Activated T-cell treated with anti-CD3 and anti-CD28 coated beads, Interleukin-2, amount 50 U/mL, for 4 hours (primary cell): ENCODE measurements at regions not wholly inside any gene's neighbourhood (a gene's known extent, or its start where the extent isn't known, plus 50 kb on each side); places are given as distances from the start of the nearest gene placed in this dataset.
"Not testable (repeated sequence)": the region's sequence is repeated elsewhere in the genome, so short reads cannot be mapped to it uniquely, and the experiment has no call there.

Experiments
- ATAC-seq, 2 donors: fragments of 200-7000 bp; cut with Tn5 transposase; one replicate each; pipeline ENCODE4 v1.10.0; 2021
- DNase-seq: peaks from one replicate; pipeline ENCODE4 v3.0.0-alpha.2; 2020
- H3K27me3 Mint-ChIP-seq: one replicate; pipeline ENCODE4 v1.8.0; 2021; ENCODE audit warnings: low read depth, mixed read lengths
- H3K36me3 Mint-ChIP-seq: one replicate; pipeline ENCODE4 v1.8.0; 2022; ENCODE audit warnings: mixed read lengths; ENCODE audit not compliant: insufficient read depth
- H3K4me1 Mint-ChIP-seq: one replicate; pipeline ENCODE4 v1.8.0; 2021; ENCODE audit warnings: low read depth, mixed read lengths
- H3K4me3 Mint-ChIP-seq: one replicate; pipeline ENCODE4 v1.8.0; 2021; ENCODE audit warnings: mild to moderate bottlenecking, moderate library complexity, mixed read lengths
- H3K9me3 Mint-ChIP-seq: one replicate; pipeline ENCODE4 v1.8.0; 2021; ENCODE audit warnings: mixed read lengths

GRCh38 chr11:33984682-33985389, 66.7 kb upstream of the CAPRIN1 start:
- H3K4me3 Mint-ChIP-seq = no peak overlapping the region

GRCh38 chr11:33982661-33983060, 68.9 kb upstream of the CAPRIN1 start:
- Mint-ChIP-seq H3K9me3 (no peaks in the 10 kb centered on the region), H3K27me3 (peaks cover 12% of the 10 kb centered on the region), H3K36me3 (no peaks in the 10 kb centered on the region), H3K4me1 (no peaks in the 10 kb centered on the region), H3K4me3 (no peak overlapping the region)
- no peak for ATAC-seq
- no peak for DNase-seq

More at GRCh38 chr11:33984682-33985389, 66.7 kb upstream of the CAPRIN1 start:
- H3K9me3 Mint-ChIP-seq = no peaks in the 10 kb centered on the region
- H3K27me3 Mint-ChIP-seq = peaks cover 10% of the 10 kb centered on the region
- no peaks in the 10 kb centered on the region for H3K4me1 Mint-ChIP-seq
- H3K36me3 Mint-ChIP-seq = no peaks in the 10 kb centered on the region
- ATAC-seq (no peak), DNase-seq (no peak)

GRCh38 chr11:33980897-33981296, 70.6 kb upstream of the CAPRIN1 start:
- ATAC-seq (no peak), DNase-seq (no peak)
- Mint-ChIP-seq H3K9me3 (no peaks in the 10 kb centered on the region), H3K4me3 (no peak overlapping the region), H3K27me3 (peaks cover 9% of the 10 kb centered on the region), H3K36me3 (no peaks in the 10 kb centered on the region), H3K4me1 (no peaks in the 10 kb centered on the region)

GRCh38 chr11:33978376-33978775, 73.2 kb upstream of the CAPRIN1 start:
- Mint-ChIP-seq H3K27me3 (peaks cover 9% of the 10 kb centered on the region), H3K4me3 (no peak overlapping the region), H3K4me1 (no peaks in the 10 kb centered on the region), H3K36me3 (no peaks in the 10 kb centered on the region), H3K9me3 (no peaks in the 10 kb centered on the region)
- DNase-seq (no peak), ATAC-seq (no peak)

GRCh38 chr11:33977676-33978075, 73.9 kb upstream of the CAPRIN1 start:
- DNase-seq = no peak
- peaks cover 9% of the 10 kb centered on the region for H3K27me3 Mint-ChIP-seq
- H3K4me1 Mint-ChIP-seq = no peaks in the 10 kb centered on the region
- ATAC-seq = no peak
- H3K36me3 Mint-ChIP-seq = no peaks in the 10 kb centered on the region
- H3K9me3 Mint-ChIP-seq = no peaks in the 10 kb centered on the region
- H3K4me3 Mint-ChIP-seq = no peak overlapping the region

- ATAC-seq = no peak
- Mint-ChIP-seq H3K36me3 (no peaks in the 10 kb centered on the region), H3K4me3 (no peak overlapping the region), H3K9me3 (no peaks in the 10 kb centered on the region), H3K27me3 (peaks cover 9% of the 10 kb centered on the region), H3K4me1 (no peaks in the 10 kb centered on the region)
- no peak for DNase-seq
These were observed 74.9 kb upstream of the CAPRIN1 start for GRCh38 chr11:33976495-33977199.

GRCh38 chr11:33974804-33975203, 76.7 kb upstream of the CAPRIN1 start:
- H3K4me1 Mint-ChIP-seq = no peaks in the 10 kb centered on the region
- no peaks in the 10 kb centered on the region for H3K36me3 Mint-ChIP-seq
- ATAC-seq = no peak

GRCh38 chr11:33971530-33971929, 79.7 kb upstream of the LMO2 start:
- H3K36me3 Mint-ChIP-seq, H3K4me3 Mint-ChIP-seq, ATAC-seq, H3K27me3 Mint-ChIP-seq, DNase-seq, H3K4me1 Mint-ChIP-seq, H3K9me3 Mint-ChIP-seq: not testable (repeated sequence)

More at GRCh38 chr11:33974804-33975203, 76.7 kb upstream of the CAPRIN1 start:
- H3K27me3 Mint-ChIP-seq = peaks cover 8% of the 10 kb centered on the region
- no peak for DNase-seq
- H3K4me3 Mint-ChIP-seq = no peak overlapping the region
- no peaks in the 10 kb centered on the region for H3K9me3 Mint-ChIP-seq

GRCh38 chr11:33970984-33971466, 79.1 kb upstream of the LMO2 start:
- no peaks in the 10 kb centered on the region for H3K9me3 Mint-ChIP-seq
- ATAC-seq (peak in 1 of 2 donors; percentile 43), DNase-seq (no peak)
- no peak overlapping the region for H3K4me3 Mint-ChIP-seq
- no peaks in the 10 kb centered on the region for H3K36me3 Mint-ChIP-seq
- H3K27me3 Mint-ChIP-seq = peaks cover 7% of the 10 kb centered on the region
- no peaks in the 10 kb centered on the region for H3K4me1 Mint-ChIP-seq

- ATAC-seq = no peak
- Mint-ChIP-seq H3K9me3 (no peaks in the 10 kb centered on the region), H3K4me3 (no peak overlapping the region), H3K27me3 (peaks cover 7% of the 10 kb centered on the region), H3K36me3 (no peaks in the 10 kb centered on the region), H3K4me1 (no peaks in the 10 kb centered on the region)
- DNase-seq = no peak
These were observed 75.6 kb upstream of the LMO2 start for GRCh38 chr11:33967451-33967850.

GRCh38 chr11:33965032-33965431, 73.2 kb upstream of the LMO2 start:
- ATAC-seq = no peak
- Mint-ChIP-seq H3K27me3 (peaks cover 8% of the 10 kb centered on the region), H3K4me1 (no peaks in the 10 kb centered on the region), H3K4me3 (no peak overlapping the region), H3K9me3 (no peaks in the 10 kb centered on the region), H3K36me3 (no peaks in the 10 kb centered on the region)
- DNase-seq = no peak

GRCh38 chr11:33959855-33960400, 68.1 kb upstream of the LMO2 start:
- DNase-seq = no peak
- H3K4me3 Mint-ChIP-seq = no peak overlapping the region
- no peaks in the 10 kb centered on the region for H3K36me3 Mint-ChIP-seq
- peaks cover 9% of the 10 kb centered on the region for H3K27me3 Mint-ChIP-seq
- no peak for ATAC-seq
- no peaks in the 10 kb centered on the region for H3K9me3 Mint-ChIP-seq
- no peaks in the 10 kb centered on the region for H3K4me1 Mint-ChIP-seq

- Mint-ChIP-seq H3K36me3 (no peaks in the 10 kb centered on the region), H3K4me3 (no peak overlapping the region)
These were observed 65.5 kb upstream of the LMO2 start for GRCh38 chr11:33957304-33957917.

GRCh38 chr11:33956611-33957010, 64.7 kb upstream of the LMO2 start:
- no peak for ATAC-seq
- Mint-ChIP-seq H3K4me1 (no peaks in the 10 kb centered on the region), H3K4me3 (no peak overlapping the region), H3K36me3 (no peaks in the 10 kb centered on the region), H3K9me3 (no peaks in the 10 kb centered on the region), H3K27me3 (peaks cover 16% of the 10 kb centered on the region)
- DNase-seq = no peak

More at GRCh38 chr11:33957304-33957917, 65.5 kb upstream of the LMO2 start:
- peaks cover 12% of the 10 kb centered on the region for H3K27me3 Mint-ChIP-seq
- DNase-seq (no peak), ATAC-seq (no peak)
- H3K4me1 Mint-ChIP-seq = no peaks in the 10 kb centered on the region
- no peaks in the 10 kb centered on the region for H3K9me3 Mint-ChIP-seq
